A673 (cell line): ENCODE measurements at regions not wholly inside any gene's neighbourhood (a gene's known extent, or its start where the extent isn't known, plus 50 kb on each side); places are given as distances from the start of the nearest gene placed in this dataset.

Experiments used
- CTCF ChIP-seq: fragments of 300-800, 200-600 bp; sonication (generic); conservative IDR thresholded peaks from 2 replicates; pipeline ENCODE4 v1.5.1; 2017; ENCODE audit warnings: low read depth, mild to moderate bottlenecking, antibody characterized with exemption, low read length, moderate library complexity, mixed read lengths
- EZH2 ChIP-seq: fragments of 200-600 bp; sonication (generic); IDR thresholded peaks from 2 replicates; pipeline ENCODE4 v1.6.1; 2017; ENCODE audit warnings: borderline replicate concordance, low read depth, mild to moderate bottlenecking, mixed read lengths, antibody characterized with exemption, low read length; ENCODE audit not compliant: poor library complexity, severe bottlenecking

DNA sequence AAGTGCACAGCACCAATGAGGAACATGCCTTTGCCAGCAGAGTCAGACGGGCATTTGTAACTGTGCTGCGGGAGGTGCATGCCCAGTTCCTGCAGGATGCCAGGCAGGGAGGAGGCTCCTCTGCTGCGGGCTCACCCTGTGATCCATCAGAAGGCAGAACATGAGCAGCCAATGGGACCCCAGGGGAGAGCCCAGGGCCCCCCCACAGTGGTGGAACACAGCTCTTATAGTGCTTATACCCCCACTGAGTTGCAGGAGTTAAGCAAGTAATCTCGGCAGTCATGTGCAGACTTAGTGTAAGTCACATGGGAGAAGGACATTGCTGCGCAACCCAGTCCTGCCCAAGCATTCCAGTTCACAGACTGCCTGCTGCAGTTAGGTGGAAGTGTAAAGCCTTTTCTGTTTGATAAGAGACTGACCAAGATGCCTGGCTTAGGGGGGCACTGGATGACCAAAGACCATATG is 120.3 kb upstream of the TMEM106B start:
- TF ChIP-seq CTCF (no peak), EZH2 (no peak)
